SU-DHL-6 (cell line): ENCODE measurements at regions not wholly inside any gene's neighbourhood (a gene's known extent, or its start where the extent isn't known, plus 50 kb on each side); places are given as distances from the start of the nearest gene placed in this dataset.

Source experiments
- EZH2phosphoT487 ChIP-seq: fragments of 200-600 bp; sonication (generic), shearing (Covaris generic); conservative IDR thresholded peaks from 2 replicates; pipeline ENCODE4 v1.6.1; 2018; ENCODE audit warnings: mild to moderate bottlenecking, antibody characterized with exemption, low read length, moderate library complexity, mixed read lengths
- TF ChIP-seq, protein P1 (sequence below): fragments of 200-600 bp; sonication (generic); IDR thresholded peaks from one replicate; pipeline ENCODE4 v1.5.1; 2017; ENCODE audit warnings: antibody characterized with exemption, mild to moderate bottlenecking, low read length, moderate library complexity; ENCODE audit not compliant: insufficient read depth, poor library complexity, severe bottlenecking

DNA sequence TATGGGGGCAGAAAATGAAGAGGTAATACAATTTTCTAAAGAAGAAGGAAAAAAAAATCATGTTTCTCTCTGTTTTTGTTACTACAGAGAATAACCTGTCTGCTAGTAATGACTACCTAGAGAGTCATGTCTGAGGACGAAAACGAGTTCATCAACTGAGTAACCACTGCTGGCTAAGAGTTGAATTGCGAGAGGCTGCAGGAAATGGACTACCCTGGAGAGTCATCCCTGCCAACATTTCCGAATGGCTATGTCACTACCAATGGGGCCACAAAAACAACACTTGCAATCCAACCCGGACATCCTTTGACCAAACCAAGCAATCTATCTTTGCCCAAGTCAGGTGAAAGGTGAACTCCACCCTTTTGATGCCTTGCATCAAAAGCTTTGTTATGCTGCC, 120.6 kb downstream of the FCRL5 start:
- TF ChIP-seq, protein P1, sequence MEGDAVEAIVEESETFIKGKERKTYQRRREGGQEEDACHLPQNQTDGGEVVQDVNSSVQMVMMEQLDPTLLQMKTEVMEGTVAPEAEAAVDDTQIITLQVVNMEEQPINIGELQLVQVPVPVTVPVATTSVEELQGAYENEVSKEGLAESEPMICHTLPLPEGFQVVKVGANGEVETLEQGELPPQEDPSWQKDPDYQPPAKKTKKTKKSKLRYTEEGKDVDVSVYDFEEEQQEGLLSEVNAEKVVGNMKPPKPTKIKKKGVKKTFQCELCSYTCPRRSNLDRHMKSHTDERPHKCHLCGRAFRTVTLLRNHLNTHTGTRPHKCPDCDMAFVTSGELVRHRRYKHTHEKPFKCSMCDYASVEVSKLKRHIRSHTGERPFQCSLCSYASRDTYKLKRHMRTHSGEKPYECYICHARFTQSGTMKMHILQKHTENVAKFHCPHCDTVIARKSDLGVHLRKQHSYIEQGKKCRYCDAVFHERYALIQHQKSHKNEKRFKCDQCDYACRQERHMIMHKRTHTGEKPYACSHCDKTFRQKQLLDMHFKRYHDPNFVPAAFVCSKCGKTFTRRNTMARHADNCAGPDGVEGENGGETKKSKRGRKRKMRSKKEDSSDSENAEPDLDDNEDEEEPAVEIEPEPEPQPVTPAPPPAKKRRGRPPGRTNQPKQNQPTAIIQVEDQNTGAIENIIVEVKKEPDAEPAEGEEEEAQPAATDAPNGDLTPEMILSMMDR, result no peak
- no peak for TF ChIP-seq EZH2phosphoT487
